ENCODE measurements at regions not wholly inside any gene's neighbourhood (a gene's known extent, or its start where the extent isn't known, plus 50 kb on each side); places are given as distances from the start of the nearest gene placed in this dataset.

GRCh38 chr4:137674066-137674465 lies 141.8 kb upstream of the PCDH18 start:
- no peak for TF ChIP-seq POLR2A (IDR thresholded peaks at IDR 0.05)
- no peak for TF ChIP-seq POLR2AphosphoS5 (IDR thresholded peaks at IDR 0.05)
- no peak for TF ChIP-seq CTCF (IDR thresholded peaks at IDR 0.05)
- no peak for TF ChIP-seq EP300 (IDR thresholded peaks at IDR 0.05)

All from suprapubic skin (tissue), 4 donors.